Gastroesophageal sphincter (tissue), 4 donors: ENCODE measurements at regions not wholly inside any gene's neighbourhood (a gene's known extent, or its start where the extent isn't known, plus 50 kb on each side); places are given as distances from the start of the nearest gene placed in this dataset.

Experiments used
- ATAC-seq: fragments of 150-250 bp; one replicate; pipeline ENCODE4 v1.9.1; 2016; ENCODE audit warnings: mild to moderate bottlenecking, moderate library complexity
- H3K27ac ChIP-seq, 4 donors: fragments of 200-600 bp; sonication (generic) in 3 of 4; 1 replicate in 3 of 4; 2 replicates in 1 of 4; pipeline ENCODE4 v1.5.1; 2016 to 2019
- H3K27me3 ChIP-seq: fragments of 200-600 bp; sonication (generic); one replicate; pipeline ENCODE4 v1.5.1; 2019
- H3K36me3 ChIP-seq, 2 donors: fragments of 200-600 bp; sonication (generic); one replicate each; pipeline ENCODE4 v1.5.1; 2019; ENCODE audit warnings: control low read depth in 1 of 2
- H3K4me1 ChIP-seq, 3 donors: fragments of 200-600 bp; sonication (generic); 1 replicate in 2 of 3; 2 replicates in 1 of 3; pipeline ENCODE4 v1.5.1; 2016 to 2019; ENCODE audit warnings: control low read depth in 2 of 3
- H3K4me3 ChIP-seq, 2 donors: fragments of 200-600 bp; sonication (generic); one replicate each; pipeline ENCODE4 v1.5.1; 2019; ENCODE audit warnings: mild to moderate bottlenecking in 1 of 2, moderate library complexity in 1 of 2
- H3K9me3 ChIP-seq, 3 donors: fragments of 200-600 bp; sonication (generic); one replicate each; pipeline ENCODE4 v1.5.1; 2017 to 2019; ENCODE audit warnings: control low read depth in 2 of 3
- CTCF ChIP-seq, 4 experiments: fragments of 200-600 bp in 2 of 4; fragments of 450-650 bp in 2 of 4; sonication (generic) in 1 of 4; IDR thresholded peaks; one replicate each; pipeline ENCODE4 v1.5.1; 2017 to 2019; ENCODE audit warnings: antibody characterized with exemption in 4 of 4, mild to moderate bottlenecking in 2 of 4, moderate library complexity in 2 of 4
- EP300 ChIP-seq: sonication (generic); formaldehyde crosslinking; IDR thresholded peaks from one replicate; pipeline ENCODE4 v1.6.1; 2017; ENCODE audit warnings: antibody characterized with exemption, mild to moderate bottlenecking
- POLR2A ChIP-seq, 2 donors: fragments of 450-650 bp; IDR thresholded peaks; one replicate each; pipeline ENCODE4 v1.6.1; 2017; ENCODE audit warnings: antibody characterized with exemption in 2 of 2, mild to moderate bottlenecking in 2 of 2, moderate library complexity in 1 of 2
- POLR2AphosphoS5 ChIP-seq: sonication (generic); formaldehyde crosslinking; IDR thresholded peaks from one replicate; pipeline ENCODE4 v1.6.1; 2017; ENCODE audit warnings: antibody characterized with exemption
- WGBS, 2 donors: methylation state at CpG; one replicate each; pipeline ENCODE4 v1.1.5; 2018; ENCODE audit warnings: low coverage in 1 of 2; 5-methylcytosine and 5-hydroxymethylcytosine counted together

DNA sequence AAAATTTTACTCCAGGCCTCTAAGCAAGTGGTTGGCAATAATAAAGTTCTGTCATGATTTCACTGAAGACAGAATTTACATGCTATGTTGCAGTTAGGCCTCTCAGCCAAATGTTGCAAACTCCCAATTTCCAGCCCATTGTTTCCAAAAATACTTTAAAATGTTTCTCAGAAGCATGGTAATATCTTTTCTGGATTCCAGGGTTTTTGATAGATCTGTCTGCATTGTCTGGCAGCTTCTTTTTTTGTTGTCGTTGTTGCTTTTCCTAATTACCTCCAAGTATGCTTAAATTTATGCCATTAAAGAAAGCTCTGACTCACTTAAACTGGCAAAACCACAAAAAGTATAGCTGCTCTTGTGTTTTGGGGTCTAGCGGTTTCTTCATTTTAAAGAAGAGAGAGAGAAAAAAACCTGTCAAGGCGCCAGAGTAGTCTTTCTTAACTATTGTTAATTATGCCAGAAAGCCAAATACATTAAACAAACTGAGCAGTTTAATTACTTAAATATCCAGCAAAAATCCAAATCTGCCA, 97.0 kb downstream of the AGTR2 start:
- 63 to 76% methylated on average over 3 of the region's 3 CpGs for WGBS, 2 donors
- TF ChIP-seq EP300 (no peak), POLR2A (IDR thresholded peaks at IDR 0.05) (no peak), POLR2AphosphoS5 (no peak), CTCF (IDR thresholded peaks at IDR 0.05) (no peak)
- Histone ChIP-seq H3K36me3 (no peaks in the 10 kb centered on the region), H3K27me3 (no peaks in the 10 kb centered on the region), H3K4me3 (no peak overlapping the region), H3K27ac (no peak overlapping the region), H3K9me3 (no peaks in the 10 kb centered on the region), H3K4me1 (no peaks in the 10 kb centered on the region)
- ATAC-seq = no peak

GRCh38 chrX:116272322-116272721, 101.8 kb downstream of the AGTR2 start:
- TF ChIP-seq POLR2A (IDR thresholded peaks at IDR 0.05) = no peak
- no peak for TF ChIP-seq EP300
- TF ChIP-seq POLR2AphosphoS5 = no peak
- TF ChIP-seq CTCF (IDR thresholded peaks at IDR 0.05) = no peak
- no peaks in the 10 kb centered on the region for H3K36me3 ChIP-seq
- no peak overlapping the region for H3K27ac ChIP-seq
- H3K4me1 ChIP-seq = no peaks in the 10 kb centered on the region
- no peaks in the 10 kb centered on the region for H3K27me3 ChIP-seq
- H3K4me3 ChIP-seq = no peak overlapping the region
- no peaks in the 10 kb centered on the region for H3K9me3 ChIP-seq
- ATAC-seq = no peak
- WGBS, 2 donors = 67% methylated on average over 1 of the region's 3 CpGs; no CpG with 5 or more reads in 1 of the 2 donors

- Histone ChIP-seq H3K4me3 (no peak overlapping the region), H3K9me3 (no peaks in the 10 kb centered on the region), H3K4me1 (no peaks in the 10 kb centered on the region), H3K27ac (no peak overlapping the region), H3K27me3 (no peaks in the 10 kb centered on the region), H3K36me3 (no peaks in the 10 kb centered on the region)
- ATAC-seq = no peak
- TF ChIP-seq CTCF (IDR thresholded peaks at IDR 0.05) = no peak
- no peak for TF ChIP-seq POLR2A (IDR thresholded peaks at IDR 0.05)
- TF ChIP-seq POLR2AphosphoS5 = no peak
- no peak for TF ChIP-seq EP300
These were observed 102.3 kb downstream of the AGTR2 start for GRCh38 chrX:116272861-116273260.

DNA sequence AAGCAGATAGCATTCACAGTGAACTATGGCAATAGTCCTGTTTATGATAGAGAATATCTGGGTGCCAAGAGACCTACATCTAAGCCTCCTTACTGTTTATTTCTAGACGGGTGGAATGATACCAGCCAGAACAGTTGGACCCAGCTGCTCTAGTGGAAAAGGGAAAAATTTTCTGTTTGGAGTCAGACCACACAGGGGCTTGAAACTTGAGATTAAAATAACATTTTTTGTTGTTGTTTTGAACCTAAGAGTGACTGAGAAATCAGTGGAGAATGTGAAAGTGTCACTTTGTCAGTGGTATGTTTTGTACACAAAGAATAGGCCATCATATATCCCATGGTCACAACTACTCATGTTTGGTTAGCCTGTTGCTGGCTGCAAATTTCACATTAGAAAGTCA, 105.7 kb downstream of the AGTR2 start:
- no peak for ATAC-seq
- no peaks in the 10 kb centered on the region for H3K36me3 ChIP-seq
- H3K4me1 ChIP-seq = no peaks in the 10 kb centered on the region
- no peaks in the 10 kb centered on the region for H3K9me3 ChIP-seq
- TF ChIP-seq EP300 (no peak), POLR2A (IDR thresholded peaks at IDR 0.05) (no peak), POLR2AphosphoS5 (no peak), CTCF (IDR thresholded peaks at IDR 0.05) (no peak)
- H3K4me3 ChIP-seq = no peak overlapping the region
- no peaks in the 10 kb centered on the region for H3K27me3 ChIP-seq
- H3K27ac ChIP-seq = no peak overlapping the region
- 18 to 43% methylated on average over 1 of the region's 1 CpG for WGBS, 2 donors

GRCh38 chrX:116277351-116278225, 107.0 kb downstream of the AGTR2 start:
- 39 to 49% methylated on average over 6 to 7 of the region's 7 CpGs for WGBS, 2 donors
- no peak for ATAC-seq
- no peaks in the 10 kb centered on the region for H3K27me3 ChIP-seq
- no peak overlapping the region for H3K27ac ChIP-seq
- H3K4me3 ChIP-seq = no peak overlapping the region
- H3K9me3 ChIP-seq = no peaks in the 10 kb centered on the region
- no peak for TF ChIP-seq POLR2AphosphoS5
- TF ChIP-seq CTCF (IDR thresholded peaks at IDR 0.05) = no peak
- no peak for TF ChIP-seq EP300
- no peak for TF ChIP-seq POLR2A (IDR thresholded peaks at IDR 0.05)
- H3K4me1 ChIP-seq = no peaks in the 10 kb centered on the region
- no peaks in the 10 kb centered on the region for H3K36me3 ChIP-seq
